ENCODE measurements at regions not wholly inside any gene's neighbourhood (a gene's known extent, or its start where the extent isn't known, plus 50 kb on each side); places are given as distances from the start of the nearest gene placed in this dataset.

- Mint-ChIP-seq H3K4me3 (peak overlapping the region; percentile 83 to 93 (median 86)), H3K27ac (peak overlapping the region in 4 of 7 donors; percentile 29 to 98 (median 68)), H3K4me1 (peaks cover 18 to 42% (median 32%) of the 10 kb centered on the region in 4 donors), H3K27me3 (peaks cover 0 to 5% of the 10 kb centered on the region in 2 donors), H3K36me3 (peaks cover 0 to 21% of the 10 kb centered on the region in 2 donors), H3K9me3 (peaks cover 0 to 3% (median 0%) of the 10 kb centered on the region in 8 donors)
- peak overlapping the region; percentile 46 for H3K27ac ChIP-seq (ENCODE audit: low read depth, low read length)
- POLR2A ChIA-PET (ENCODE audit: partially characterized antibody): interaction anchor here (0.6 to 5.5 kb wide), 11 partner anchors 9 to 368 kb away, joined by 3 to 150 read pairs (median 6); no protein-coding TSS in a partner anchor
- peak in 1 of 5 donors; percentile 45 for DNase-seq
- intact Hi-C loops (cut with micrococcal nuclease): loop anchor here (1.0 to 5.0 kb wide), 4 partner anchors 84 to 369 kb away; partner anchors contain the start of gene PWP1
- H3K4me1 ChIP-seq (ENCODE audit: insufficient read depth, low read length): peaks cover 36% of the 10 kb centered on the region
- H3K9me3 ChIP-seq (ENCODE audit: control insufficient read depth in 1 of 2, low read length in 2 of 2): no peaks in the 10 kb centered on the region
- H3K36me3 ChIP-seq (ENCODE audit: insufficient read depth, low read length): no peaks in the 10 kb centered on the region
- H3K27me3 ChIP-seq (ENCODE audit: insufficient read depth, low read length): no peaks in the 10 kb centered on the region
- CTCF ChIA-PET (ENCODE audit: partially characterized antibody): interaction anchor here (1.0 to 6.8 kb wide), 5 partner anchors 55 to 185 kb away, joined by 3 to 60 read pairs (median 9); no protein-coding TSS in a partner anchor
- H3K4me3 ChIP-seq (ENCODE audit: low read length in 2 of 2): peak overlapping the region; percentile 73 to 84
These were observed 225.1 kb upstream of the CRY1 start for GRCh38 chr12:107318556-107318805.

- peaks cover 0 to 21% of the 10 kb centered on the region in 2 donors for H3K36me3 Mint-ChIP-seq
- Histone ChIP-seq H3K4me3 (ENCODE audit: low read length in 2 of 2) (peak overlapping the region; percentile 73 to 84), H3K9me3 (ENCODE audit: control insufficient read depth in 1 of 2, low read length in 2 of 2) (no peaks in the 10 kb centered on the region), H3K4me1 (ENCODE audit: insufficient read depth, low read length) (peaks cover 36% of the 10 kb centered on the region), H3K27ac (ENCODE audit: low read depth, low read length) (peak overlapping the region; percentile 46), H3K27me3 (ENCODE audit: insufficient read depth, low read length) (no peaks in the 10 kb centered on the region), H3K36me3 (ENCODE audit: insufficient read depth, low read length) (no peaks in the 10 kb centered on the region)
- ChIA-PET CTCF (ENCODE audit: partially characterized antibody) (interaction anchor here (0.8 to 6.8 kb wide), 6 partner anchors 14 to 186 kb away, joined by 3 to 60 read pairs (median 8); no protein-coding TSS in a partner anchor), POLR2A (ENCODE audit: partially characterized antibody) (interaction anchor here (0.6 to 5.5 kb wide), 15 partner anchors 9 to 1016 kb away, joined by 3 to 150 read pairs (median 5); partner anchors contain the start of gene TCP11L2)
- peak overlapping the region in 4 of 7 donors; percentile 48 to 98 (median 68) for H3K27ac Mint-ChIP-seq
- H3K4me1 Mint-ChIP-seq: peaks cover 18 to 47% (median 36%) of the 10 kb centered on the region in 4 donors
- H3K4me3 Mint-ChIP-seq: peak overlapping the region; percentile 83 to 93 (median 86)
- H3K27me3 Mint-ChIP-seq: peaks cover 0 to 5% of the 10 kb centered on the region in 2 donors
- peak in 4 of 5 donors; percentile 15 to 40 (median 20) for DNase-seq
- intact Hi-C loops (cut with micrococcal nuclease): loop anchor here (1.0 to 5.0 kb wide), 4 partner anchors 83 to 368 kb away; partner anchors contain the start of gene PWP1
- peaks cover 0 to 3% (median 0%) of the 10 kb centered on the region in 8 donors for H3K9me3 Mint-ChIP-seq
These were observed 225.6 kb upstream of the CRY1 start for GRCh38 chr12:107318806-107319532.

- ChIA-PET POLR2A (ENCODE audit: partially characterized antibody) (interaction anchor here (0.9 to 5.5 kb wide), 16 partner anchors 8 to 1017 kb away, joined by 3 to 150 read pairs (median 6); partner anchors contain the start of genes MTERF2 and TCP11L2), CTCF (ENCODE audit: partially characterized antibody) (interaction anchor here (0.8 to 6.8 kb wide), 5 partner anchors 14 to 86 kb away, joined by 3 to 60 read pairs (median 9); no protein-coding TSS in a partner anchor)
- intact Hi-C loops (cut with micrococcal nuclease): loop anchor here (2.0 to 5.0 kb wide), 2 partner anchors 189 to 368 kb away; partner anchors contain the start of gene PWP1
- peaks cover 18 to 51% (median 37%) of the 10 kb centered on the region in 4 donors for H3K4me1 Mint-ChIP-seq
- H3K27me3 Mint-ChIP-seq: peaks cover 0 to 5% of the 10 kb centered on the region in 2 donors
- peaks cover 36% of the 10 kb centered on the region for H3K4me1 ChIP-seq (ENCODE audit: insufficient read depth, low read length)
- H3K27me3 ChIP-seq (ENCODE audit: insufficient read depth, low read length): no peaks in the 10 kb centered on the region
- peak overlapping the region; percentile 63 for H3K27ac ChIP-seq (ENCODE audit: low read depth, low read length)
- peak; percentile 30 to 44 (median 38) for DNase-seq
- H3K36me3 Mint-ChIP-seq: peaks cover 0 to 21% of the 10 kb centered on the region in 2 donors
- peak overlapping the region; percentile 92 to 97 (median 94) for H3K4me3 Mint-ChIP-seq
- no peaks in the 10 kb centered on the region for H3K9me3 ChIP-seq (ENCODE audit: control insufficient read depth in 1 of 2, low read length in 2 of 2)
- peaks cover 0 to 3% (median 0%) of the 10 kb centered on the region in 8 donors for H3K9me3 Mint-ChIP-seq
- H3K27ac Mint-ChIP-seq: peak overlapping the region in 5 of 7 donors; percentile 94 to 99 (median 98)
- H3K36me3 ChIP-seq (ENCODE audit: insufficient read depth, low read length): no peaks in the 10 kb centered on the region
- peak overlapping the region; percentile 84 to 92 for H3K4me3 ChIP-seq (ENCODE audit: low read length in 2 of 2)
These were observed 226.2 kb upstream of the CRY1 start for GRCh38 chr12:107319533-107320032.

GRCh38 chr12:107320033-107320928 is 226.9 kb upstream of the CRY1 start:
- ChIA-PET CTCF (ENCODE audit: partially characterized antibody) (interaction anchor here (0.7 to 6.8 kb wide), 10 partner anchors 32 to 189 kb away, joined by 3 to 60 read pairs (median 4); no protein-coding TSS in a partner anchor), POLR2A (ENCODE audit: partially characterized antibody) (interaction anchor here (0.8 to 5.5 kb wide), 26 partner anchors 9 to 1017 kb away, joined by 3 to 150 read pairs (median 4); partner anchors contain the start of genes MTERF2, TCP11L2 and TMEM263)
- Histone ChIP-seq H3K27ac (ENCODE audit: low read depth, low read length) (peak overlapping the region; percentile 63), H3K4me3 (ENCODE audit: low read length in 2 of 2) (peak overlapping the region; percentile 84 to 92), H3K9me3 (ENCODE audit: control insufficient read depth in 1 of 2, low read length in 2 of 2) (no peaks in the 10 kb centered on the region), H3K27me3 (ENCODE audit: insufficient read depth, low read length) (no peaks in the 10 kb centered on the region), H3K4me1 (ENCODE audit: insufficient read depth, low read length) (peaks cover 36% of the 10 kb centered on the region), H3K36me3 (ENCODE audit: insufficient read depth, low read length) (no peaks in the 10 kb centered on the region)
- Mint-ChIP-seq H3K27ac (peak overlapping the region; percentile 94 to 99 (median 98)), H3K4me1 (peaks cover 23 to 58% (median 42%) of the 10 kb centered on the region in 4 donors), H3K27me3 (peaks cover 0 to 5% of the 10 kb centered on the region in 2 donors), H3K9me3 (peaks cover 0 to 3% (median 0%) of the 10 kb centered on the region in 8 donors), H3K4me3 (peak overlapping the region; percentile 92 to 97 (median 94)), H3K36me3 (peaks cover 0 to 21% of the 10 kb centered on the region in 2 donors)
- peak; percentile 77 to 88 (median 82) for DNase-seq
- intact Hi-C loops (cut with micrococcal nuclease): no loop called here

GRCh38 chr12:107320929-107321631 is 227.7 kb upstream of the CRY1 start:
- Mint-ChIP-seq H3K27ac (peak overlapping the region; percentile 94 to 99 (median 98)), H3K27me3 (peaks cover 0 to 5% of the 10 kb centered on the region in 2 donors), H3K9me3 (peaks cover 0 to 3% (median 0%) of the 10 kb centered on the region in 8 donors), H3K36me3 (peaks cover 0 to 21% of the 10 kb centered on the region in 2 donors), H3K4me1 (peaks cover 23 to 62% (median 45%) of the 10 kb centered on the region in 4 donors), H3K4me3 (peak overlapping the region; percentile 92 to 97 (median 94))
- peak; percentile 82 to 92 (median 83) for DNase-seq
- intact Hi-C loops (cut with micrococcal nuclease): loop anchor here (1.0 kb wide), 2 partner anchors 51 to 228 kb away; partner anchors contain the start of gene CRY1
- peak overlapping the region; percentile 63 for H3K27ac ChIP-seq (ENCODE audit: low read depth, low read length)
- ChIA-PET POLR2A (ENCODE audit: partially characterized antibody) (interaction anchor here (0.7 to 5.5 kb wide), 20 partner anchors 8 to 1018 kb away, joined by 3 to 150 read pairs (median 6); partner anchors contain the start of gene TMEM263), CTCF (ENCODE audit: partially characterized antibody) (interaction anchor here (0.7 to 6.8 kb wide), 9 partner anchors 32 to 190 kb away, joined by 3 to 60 read pairs (median 3); no protein-coding TSS in a partner anchor)
- peak overlapping the region; percentile 84 to 92 for H3K4me3 ChIP-seq (ENCODE audit: low read length in 2 of 2)
- no peaks in the 10 kb centered on the region for H3K36me3 ChIP-seq (ENCODE audit: insufficient read depth, low read length)
- H3K9me3 ChIP-seq (ENCODE audit: control insufficient read depth in 1 of 2, low read length in 2 of 2): no peaks in the 10 kb centered on the region
- H3K27me3 ChIP-seq (ENCODE audit: insufficient read depth, low read length): no peaks in the 10 kb centered on the region
- peaks cover 36% of the 10 kb centered on the region for H3K4me1 ChIP-seq (ENCODE audit: insufficient read depth, low read length)
